ENCODE measurements at regions not wholly inside any gene's neighbourhood (a gene's known extent, or its start where the extent isn't known, plus 50 kb on each side); places are given as distances from the start of the nearest gene placed in this dataset.

DNA sequence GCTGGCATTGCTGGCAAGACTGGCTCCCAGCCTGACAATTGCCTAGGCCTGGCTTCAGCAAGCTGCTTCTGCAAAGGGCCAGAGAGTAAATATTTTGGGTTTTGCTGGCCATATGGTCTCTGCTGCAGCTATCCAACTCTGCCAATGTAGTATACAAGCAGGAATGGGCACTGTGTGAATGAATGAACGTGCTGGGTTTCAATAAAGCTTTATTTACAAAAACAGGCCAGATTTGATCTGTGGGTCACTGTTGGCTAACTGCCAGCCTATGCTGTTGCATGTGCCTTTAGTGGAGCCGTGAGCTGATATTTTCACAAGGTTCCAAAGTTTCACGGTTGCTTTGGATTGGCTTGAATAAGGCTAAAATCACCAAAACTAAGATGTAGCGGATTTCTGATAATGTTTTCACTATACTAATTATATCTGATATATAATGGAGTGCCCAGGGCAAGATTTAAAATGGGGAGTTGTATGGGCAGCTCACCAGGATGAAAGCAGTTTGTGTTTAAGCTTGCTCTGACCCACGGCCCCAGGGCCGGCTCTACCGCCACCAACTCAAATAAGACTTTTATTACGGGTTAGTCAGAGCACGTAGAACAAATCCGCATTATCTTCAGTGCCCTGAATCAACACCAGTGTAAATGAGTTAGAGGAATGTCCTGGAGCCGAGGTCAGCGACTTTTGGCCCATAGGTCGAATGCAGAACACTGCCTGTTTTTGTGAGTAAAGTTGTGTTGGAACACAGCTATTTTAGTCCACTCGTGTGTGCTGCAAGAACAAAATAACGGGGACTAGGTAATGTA is 98.6 kb upstream of the DAP start:
- no peak for DNase-seq (ENCODE audit: low read depth)
- no peak overlapping the region for H3K4me3 ChIP-seq (ENCODE audit: low read depth, low read length)
- no peak for TF ChIP-seq CTCF (conservative IDR thresholded peaks at IDR 0.05; ENCODE audit: low read depth, low read length)

DNA sequence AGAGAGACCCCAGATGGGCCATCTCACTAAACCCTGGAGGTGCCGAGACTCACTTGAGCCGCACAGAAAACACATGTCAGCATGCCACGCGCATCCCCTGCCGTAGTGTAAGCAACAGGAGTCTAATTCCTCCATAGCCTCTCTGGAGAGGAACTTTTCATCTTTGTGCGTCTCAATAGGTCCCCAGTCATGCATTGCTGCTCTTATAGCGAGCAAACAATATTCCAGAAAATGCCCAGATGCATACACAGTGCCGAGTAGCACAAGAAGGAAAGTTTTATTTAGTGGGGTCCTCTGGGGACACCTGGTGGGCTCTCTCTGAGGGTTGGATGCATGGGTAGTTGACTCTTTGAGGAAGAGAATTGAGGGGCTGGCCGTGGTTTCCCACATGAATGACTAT is 97.9 kb upstream of the DAP start:
- no peak for DNase-seq (ENCODE audit: low read depth)
- peak; percentile 18 for TF ChIP-seq CTCF (conservative IDR thresholded peaks at IDR 0.05; ENCODE audit: low read depth, low read length)
- no peak overlapping the region for H3K4me3 ChIP-seq (ENCODE audit: low read depth, low read length)

DNA sequence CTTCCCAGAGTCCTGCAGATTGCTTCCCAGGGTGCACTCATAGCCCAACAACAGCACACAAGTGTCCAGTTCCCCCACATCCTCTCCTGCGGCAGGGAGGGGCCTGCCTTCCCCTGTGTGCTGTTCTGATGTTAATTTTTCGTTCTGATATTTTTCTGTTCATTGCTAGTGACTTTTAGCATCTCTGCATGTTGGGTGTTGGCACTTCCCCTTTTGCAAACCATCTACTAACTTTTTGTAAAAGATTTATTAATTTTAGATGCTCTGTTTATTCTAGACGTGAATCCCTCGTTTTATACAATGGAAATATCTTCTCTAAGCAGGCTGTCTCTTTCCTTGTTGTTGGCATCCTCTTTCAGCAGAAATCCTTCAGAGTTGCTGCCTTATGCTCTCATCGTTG is 97.3 kb upstream of the DAP start:
- no peak for TF ChIP-seq CTCF (conservative IDR thresholded peaks at IDR 0.05; ENCODE audit: low read depth, low read length)
- no peak overlapping the region for H3K4me3 ChIP-seq (ENCODE audit: low read depth, low read length)
- DNase-seq (ENCODE audit: low read depth): no peak

GRCh38 chr5:10857338-10857733 is 96.3 kb upstream of the DAP start:
- no peak for DNase-seq (ENCODE audit: low read depth)
- no peak for TF ChIP-seq CTCF (conservative IDR thresholded peaks at IDR 0.05; ENCODE audit: low read depth, low read length)
- no peak overlapping the region for H3K4me3 ChIP-seq (ENCODE audit: low read depth, low read length)

DNA sequence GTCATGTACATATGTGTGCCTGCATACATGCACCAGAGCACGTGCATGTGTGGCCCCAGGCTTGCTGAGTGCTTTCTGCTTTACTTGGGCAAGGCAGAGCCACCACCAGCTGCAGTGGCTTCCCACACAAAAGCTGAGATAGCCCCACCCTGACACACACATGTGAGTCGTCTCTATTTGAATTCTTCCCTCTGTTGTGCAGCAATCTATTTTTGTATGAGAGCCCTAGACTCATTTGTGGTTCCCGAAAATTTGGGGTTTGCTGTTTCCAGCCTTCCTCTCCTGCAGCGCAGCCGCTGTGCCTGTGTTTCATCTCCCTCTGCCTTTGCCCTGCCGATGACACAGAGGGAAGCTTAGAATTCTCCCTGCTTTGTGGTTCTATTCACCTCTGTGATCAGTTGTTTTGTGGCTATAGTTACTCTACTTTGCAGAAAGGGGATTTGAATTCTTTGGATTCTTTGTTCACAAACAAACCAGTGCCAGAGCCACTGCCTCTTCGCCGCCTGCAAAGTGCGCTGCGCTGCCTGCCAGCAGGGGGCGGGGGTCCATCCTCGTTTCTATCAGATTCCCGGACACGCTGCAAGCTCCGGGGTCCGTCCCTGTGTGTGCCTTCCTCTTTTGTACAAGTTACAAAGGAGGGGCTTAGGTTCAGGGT is 95.8 kb upstream of the DAP start:
- TF ChIP-seq CTCF (conservative IDR thresholded peaks at IDR 0.05; ENCODE audit: low read depth, low read length): peak; percentile 95
- no peak overlapping the region for H3K4me3 ChIP-seq (ENCODE audit: low read depth, low read length)
- DNase-seq (ENCODE audit: low read depth): peak; percentile 82

- no peak for TF ChIP-seq CTCF (conservative IDR thresholded peaks at IDR 0.05; ENCODE audit: low read depth, low read length)
- H3K4me3 ChIP-seq (ENCODE audit: low read depth, low read length): no peak overlapping the region
- DNase-seq (ENCODE audit: low read depth): no peak
Observed at GRCh38 chr5:10856071-10856470, 95.0 kb upstream of the DAP start.
